ENCODE measurements at regions not wholly inside any gene's neighbourhood (a gene's known extent, or its start where the extent isn't known, plus 50 kb on each side); places are given as distances from the start of the nearest gene placed in this dataset.
A peak's percentile ranks its signal among the peaks of the same experiment; 100 is the strongest.

GRCh38 chr6:98717988-98718387 is 116.4 kb upstream of the POU3F2 start:
- Histone ChIP-seq H3K27ac (ENCODE audit: low read depth, low read length) (no peak overlapping the region), H3K4me3 (ENCODE audit: low read depth, low read length) (no peak overlapping the region), H3K36me3 (ENCODE audit: control insufficient read depth, insufficient read depth, low read length) (no peaks in the 10 kb centered on the region), H3K9me3 (ENCODE audit: control insufficient read depth, insufficient read depth, low read length) (no peaks in the 10 kb centered on the region), H3K27me3 (ENCODE audit: control insufficient read depth, insufficient read depth, low read length) (no peaks in the 10 kb centered on the region), H3K4me1 (ENCODE audit: control insufficient read depth, insufficient read depth, low read length) (peaks cover 5% of the 10 kb centered on the region)
- no CpG with 5 or more reads among the region's 2 CpGs for WGBS (ENCODE audit: insufficient coverage)
- DNase-seq (ENCODE audit: low read depth in 4 of 6, low spot score in 6 of 6) = no peak

GRCh38 chr6:98724537-98724936 is 109.8 kb upstream of the POU3F2 start:
- Histone ChIP-seq H3K4me3 (ENCODE audit: low read depth, low read length) (no peak overlapping the region), H3K36me3 (ENCODE audit: control insufficient read depth, insufficient read depth, low read length) (no peaks in the 10 kb centered on the region), H3K27me3 (ENCODE audit: control insufficient read depth, insufficient read depth, low read length) (no peaks in the 10 kb centered on the region), H3K4me1 (ENCODE audit: control insufficient read depth, insufficient read depth, low read length) (no peaks in the 10 kb centered on the region), H3K27ac (ENCODE audit: low read depth, low read length) (no peak overlapping the region), H3K9me3 (ENCODE audit: control insufficient read depth, insufficient read depth, low read length) (no peaks in the 10 kb centered on the region)
- no peak for DNase-seq (ENCODE audit: low read depth in 4 of 6, low spot score in 6 of 6)

DNA sequence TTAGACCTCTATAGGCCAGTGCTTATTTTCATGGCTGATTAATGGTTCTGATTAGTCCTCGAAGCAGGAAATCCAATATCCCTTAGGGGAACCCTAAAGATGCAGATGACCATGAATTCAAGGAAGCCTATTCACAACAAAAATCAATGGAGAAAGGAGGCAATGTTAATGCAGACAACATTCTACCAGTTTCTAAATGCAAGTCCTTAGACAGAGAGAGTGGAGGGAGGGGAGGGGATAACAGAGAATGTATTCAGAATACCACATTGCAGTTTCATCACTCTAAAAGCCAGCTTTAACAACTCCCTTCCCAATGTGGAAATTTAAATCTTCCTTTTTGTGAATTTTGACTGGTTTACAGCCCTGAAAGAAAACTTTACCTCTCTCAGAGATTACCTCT is 87.1 kb upstream of the POU3F2 start:
- Histone ChIP-seq H3K9me3 (ENCODE audit: control insufficient read depth, insufficient read depth, low read length) (no peaks in the 10 kb centered on the region), H3K27me3 (ENCODE audit: control insufficient read depth, insufficient read depth, low read length) (no peaks in the 10 kb centered on the region), H3K27ac (ENCODE audit: low read depth, low read length) (peak overlapping the region; percentile 74), H3K4me3 (ENCODE audit: low read depth, low read length) (no peak overlapping the region), H3K36me3 (ENCODE audit: control insufficient read depth, insufficient read depth, low read length) (no peaks in the 10 kb centered on the region), H3K4me1 (ENCODE audit: control insufficient read depth, insufficient read depth, low read length) (peaks cover 2% of the 10 kb centered on the region)
- peak in 4 of 6 donors; percentile 5 to 65 (median 44) for DNase-seq (ENCODE audit: low read depth in 4 of 6, low spot score in 6 of 6)
- no CpG with 5 or more reads among the region's 1 CpG for WGBS (ENCODE audit: insufficient coverage)

- Histone ChIP-seq H3K4me3 (ENCODE audit: low read depth, low read length) (no peak overlapping the region), H3K27ac (ENCODE audit: low read depth, low read length) (peak overlapping the region; percentile 74), H3K4me1 (ENCODE audit: control insufficient read depth, insufficient read depth, low read length) (peaks cover 2% of the 10 kb centered on the region), H3K36me3 (ENCODE audit: control insufficient read depth, insufficient read depth, low read length) (no peaks in the 10 kb centered on the region), H3K9me3 (ENCODE audit: control insufficient read depth, insufficient read depth, low read length) (no peaks in the 10 kb centered on the region), H3K27me3 (ENCODE audit: control insufficient read depth, insufficient read depth, low read length) (no peaks in the 10 kb centered on the region)
- 40% methylated on average over 1 of the region's 3 CpGs for WGBS (ENCODE audit: insufficient coverage)
- no peak for DNase-seq (ENCODE audit: low read depth in 4 of 6, low spot score in 6 of 6)
Measured at GRCh38 chr6:98747960-98748359, 86.4 kb upstream of the POU3F2 start.

GRCh38 chr6:98759459-98759858 is 74.9 kb upstream of the POU3F2 start:
- H3K4me3 ChIP-seq (ENCODE audit: low read depth, low read length) = no peak overlapping the region
- H3K27me3 ChIP-seq (ENCODE audit: control insufficient read depth, insufficient read depth, low read length) = no peaks in the 10 kb centered on the region
- no peak overlapping the region for H3K27ac ChIP-seq (ENCODE audit: low read depth, low read length)
- no peaks in the 10 kb centered on the region for H3K36me3 ChIP-seq (ENCODE audit: control insufficient read depth, insufficient read depth, low read length)
- H3K4me1 ChIP-seq (ENCODE audit: control insufficient read depth, insufficient read depth, low read length) = no peaks in the 10 kb centered on the region
- H3K9me3 ChIP-seq (ENCODE audit: control insufficient read depth, insufficient read depth, low read length) = peaks cover 4% of the 10 kb centered on the region
- DNase-seq (ENCODE audit: low read depth in 4 of 6, low spot score in 6 of 6) = no peak

DNA sequence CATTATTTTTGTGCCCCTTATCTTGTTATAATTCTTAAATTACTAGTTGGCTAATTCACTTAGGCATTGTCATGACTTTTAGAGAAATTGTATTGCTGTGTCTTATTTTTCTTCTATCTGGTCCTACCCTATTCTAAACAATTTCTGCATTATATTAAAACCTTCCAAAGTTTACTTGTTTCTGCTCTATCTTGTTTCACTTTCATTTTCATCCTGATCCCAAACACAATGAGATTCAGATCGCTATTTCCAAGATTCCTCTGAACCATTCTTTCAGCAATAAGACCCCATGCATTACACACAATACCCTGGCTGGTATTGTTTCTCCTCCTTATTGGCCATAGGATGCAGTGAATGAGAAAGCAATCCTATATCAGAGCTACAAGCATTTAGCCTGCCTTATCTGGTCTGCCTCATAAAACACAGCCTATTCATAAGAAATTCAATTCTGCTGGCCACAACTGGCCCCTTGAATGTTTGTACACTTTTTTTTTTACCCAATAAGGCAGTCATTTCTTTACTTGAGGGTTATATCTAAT is 69.9 kb upstream of the POU3F2 start:
- Histone ChIP-seq H3K4me1 (ENCODE audit: control insufficient read depth, insufficient read depth, low read length) (no peaks in the 10 kb centered on the region), H3K9me3 (ENCODE audit: control insufficient read depth, insufficient read depth, low read length) (no peaks in the 10 kb centered on the region), H3K36me3 (ENCODE audit: control insufficient read depth, insufficient read depth, low read length) (no peaks in the 10 kb centered on the region), H3K27ac (ENCODE audit: low read depth, low read length) (no peak overlapping the region), H3K4me3 (ENCODE audit: low read depth, low read length) (peak overlapping the region; percentile 18), H3K27me3 (ENCODE audit: control insufficient read depth, insufficient read depth, low read length) (no peaks in the 10 kb centered on the region)
- DNase-seq (ENCODE audit: low read depth in 4 of 6, low spot score in 6 of 6) = peak in 1 of 6 donors; percentile 28
- 20% methylated on average over 1 of the region's 1 CpG for WGBS (ENCODE audit: insufficient coverage)

DNA sequence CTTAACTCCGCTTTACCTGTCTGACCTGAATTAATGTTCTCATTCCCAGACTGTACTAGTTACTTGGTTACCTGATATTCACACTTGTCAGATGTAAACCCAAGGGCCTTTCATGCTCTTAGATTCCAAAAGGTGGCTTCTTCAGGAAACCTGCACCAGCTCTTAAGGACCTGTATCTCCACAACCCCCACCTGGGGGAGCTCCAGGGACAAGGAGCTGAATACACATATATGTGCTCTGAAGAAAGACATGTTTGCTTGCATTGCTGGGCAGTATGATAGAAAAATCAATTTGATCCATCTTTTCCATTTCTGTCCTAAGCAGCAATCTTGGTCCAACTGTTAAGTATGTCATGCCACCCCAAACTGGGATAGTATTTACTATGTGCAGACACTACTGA is 64.8 kb upstream of the POU3F2 start:
- Histone ChIP-seq H3K27ac (ENCODE audit: low read depth, low read length) (no peak overlapping the region), H3K4me1 (ENCODE audit: control insufficient read depth, insufficient read depth, low read length) (no peaks in the 10 kb centered on the region), H3K36me3 (ENCODE audit: control insufficient read depth, insufficient read depth, low read length) (no peaks in the 10 kb centered on the region), H3K9me3 (ENCODE audit: control insufficient read depth, insufficient read depth, low read length) (no peaks in the 10 kb centered on the region), H3K4me3 (ENCODE audit: low read depth, low read length) (no peak overlapping the region), H3K27me3 (ENCODE audit: control insufficient read depth, insufficient read depth, low read length) (no peaks in the 10 kb centered on the region)
- DNase-seq (ENCODE audit: low read depth in 4 of 6, low spot score in 6 of 6) = no peak
- 100% methylated on average over 1 of the region's 1 CpG for WGBS (ENCODE audit: insufficient coverage)

DNA sequence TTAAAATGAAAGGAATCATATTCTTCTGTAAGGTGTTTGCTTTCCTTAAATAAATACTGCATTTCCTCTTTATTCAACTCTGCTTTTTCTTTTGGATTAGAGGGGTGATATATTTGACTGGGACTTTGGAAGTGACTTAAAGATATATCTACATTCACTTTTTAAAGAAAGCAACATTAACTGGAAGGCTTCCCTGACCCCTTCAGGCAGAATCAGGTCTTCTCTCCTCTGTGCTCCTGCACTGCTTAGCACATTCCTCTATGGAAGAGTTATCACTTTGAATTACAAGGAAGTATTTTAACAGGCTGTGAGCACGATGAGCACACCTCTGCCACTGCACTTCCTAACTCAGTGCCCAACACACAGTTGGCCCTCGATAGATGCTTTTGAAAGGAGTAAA is 59.2 kb upstream of the POU3F2 start:
- Histone ChIP-seq H3K4me3 (ENCODE audit: low read depth, low read length) (no peak overlapping the region), H3K27me3 (ENCODE audit: control insufficient read depth, insufficient read depth, low read length) (no peaks in the 10 kb centered on the region), H3K9me3 (ENCODE audit: control insufficient read depth, insufficient read depth, low read length) (no peaks in the 10 kb centered on the region), H3K4me1 (ENCODE audit: control insufficient read depth, insufficient read depth, low read length) (no peaks in the 10 kb centered on the region), H3K36me3 (ENCODE audit: control insufficient read depth, insufficient read depth, low read length) (no peaks in the 10 kb centered on the region), H3K27ac (ENCODE audit: low read depth, low read length) (no peak overlapping the region)
- WGBS (ENCODE audit: insufficient coverage) = no CpG with 5 or more reads among the region's 2 CpGs
- peak in 2 of 6 donors; percentile 15 to 51 for DNase-seq (ENCODE audit: low read depth in 4 of 6, low spot score in 6 of 6)

- Histone ChIP-seq H3K4me1 (ENCODE audit: control insufficient read depth, insufficient read depth, low read length) (no peaks in the 10 kb centered on the region), H3K27me3 (ENCODE audit: control insufficient read depth, insufficient read depth, low read length) (no peaks in the 10 kb centered on the region), H3K36me3 (ENCODE audit: control insufficient read depth, insufficient read depth, low read length) (no peaks in the 10 kb centered on the region), H3K4me3 (ENCODE audit: low read depth, low read length) (no peak overlapping the region), H3K9me3 (ENCODE audit: control insufficient read depth, insufficient read depth, low read length) (no peaks in the 10 kb centered on the region), H3K27ac (ENCODE audit: low read depth, low read length) (no peak overlapping the region)
- DNase-seq (ENCODE audit: low read depth in 4 of 6, low spot score in 6 of 6) = no peak
- no CpG with 5 or more reads among the region's 1 CpG for WGBS (ENCODE audit: insufficient coverage)
Measured at GRCh38 chr6:98777762-98778161, 56.6 kb upstream of the POU3F2 start.

DNA sequence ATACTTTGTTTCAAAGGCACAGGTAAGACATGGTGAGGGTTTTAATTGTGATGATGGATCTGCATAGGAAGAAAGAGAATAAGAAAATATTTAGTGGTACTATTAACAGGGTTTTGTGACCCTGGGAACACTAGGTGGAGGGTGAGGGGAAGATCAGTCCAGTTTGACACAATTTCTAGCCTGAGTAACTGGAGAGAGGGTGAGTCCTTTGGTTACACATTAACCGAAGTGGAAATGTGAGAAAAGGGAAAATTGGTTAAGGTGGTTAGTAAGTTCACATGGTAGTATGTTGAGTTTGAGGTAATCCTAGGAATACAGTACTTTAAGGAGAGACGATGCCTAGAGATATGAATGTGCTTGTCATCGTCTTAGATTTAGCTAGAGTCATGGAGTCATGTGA is 54.8 kb upstream of the POU3F2 start:
- DNase-seq (ENCODE audit: low read depth in 4 of 6, low spot score in 6 of 6) = no peak
- no peaks in the 10 kb centered on the region for H3K4me1 ChIP-seq (ENCODE audit: control insufficient read depth, insufficient read depth, low read length)
- H3K9me3 ChIP-seq (ENCODE audit: control insufficient read depth, insufficient read depth, low read length) = no peaks in the 10 kb centered on the region
- H3K27me3 ChIP-seq (ENCODE audit: control insufficient read depth, insufficient read depth, low read length) = no peaks in the 10 kb centered on the region
- no peak overlapping the region for H3K27ac ChIP-seq (ENCODE audit: low read depth, low read length)
- H3K36me3 ChIP-seq (ENCODE audit: control insufficient read depth, insufficient read depth, low read length) = no peaks in the 10 kb centered on the region
- H3K4me3 ChIP-seq (ENCODE audit: low read depth, low read length) = no peak overlapping the region
- WGBS (ENCODE audit: insufficient coverage) = 82% methylated on average over 1 of the region's 3 CpGs

All from spinal cord (tissue), 9 donors.